ENCODE measurements at regions not wholly inside any gene's neighbourhood (a gene's known extent, or its start where the extent isn't known, plus 50 kb on each side); places are given as distances from the start of the nearest gene placed in this dataset.

DNA sequence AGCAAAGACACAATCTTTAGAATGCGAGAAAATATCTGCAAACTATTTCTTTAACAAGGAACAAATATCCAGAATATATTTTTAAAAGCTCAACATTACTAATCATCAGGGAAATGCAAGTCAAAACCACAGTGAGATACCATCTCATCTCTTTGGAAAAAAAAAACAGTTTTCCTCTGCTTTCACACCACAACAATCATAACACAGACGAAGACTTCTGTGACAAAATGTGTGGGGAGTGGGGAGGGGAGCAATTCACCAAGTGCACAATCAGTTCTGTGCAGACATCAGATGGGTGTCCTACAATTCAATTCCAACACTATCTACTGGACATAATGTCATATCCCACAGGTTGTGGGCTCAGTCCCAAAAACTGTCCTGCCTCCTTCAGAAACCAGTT lies 293.2 kb upstream of the SLC7A11 start:
- no peak for TF ChIP-seq CTCF (IDR thresholded peaks at IDR 0.05; ENCODE audit: insufficient read depth, low read length, severe bottlenecking)
- FAIRE-seq (no peak), DNase-seq (ENCODE audit: low read depth) (no peak)
- no peaks in the 10 kb centered on the region for H3K27me3 ChIP-seq (ENCODE audit: control insufficient read depth, insufficient read depth, low read length)
- H3K4me3 ChIP-seq (ENCODE audit: low read depth, low read length): no peak overlapping the region
- no peaks in the 10 kb centered on the region for H3K36me3 ChIP-seq (ENCODE audit: control insufficient read depth, insufficient read depth, low read length)

- TF ChIP-seq CTCF (IDR thresholded peaks at IDR 0.05; ENCODE audit: insufficient read depth, low read length, severe bottlenecking): peak; percentile 74
- DNase-seq (ENCODE audit: low read depth): peak; percentile 51
- Histone ChIP-seq H3K4me3 (ENCODE audit: low read depth, low read length) (no peak overlapping the region), H3K36me3 (ENCODE audit: control insufficient read depth, insufficient read depth, low read length) (no peaks in the 10 kb centered on the region), H3K27me3 (ENCODE audit: control insufficient read depth, insufficient read depth, low read length) (no peaks in the 10 kb centered on the region)
- FAIRE-seq: no peak
These were observed 280.2 kb upstream of the SLC7A11 start for GRCh38 chr4:138522366-138522765.

GRCh38 chr4:138521809-138522208 lies 279.7 kb upstream of the SLC7A11 start:
- H3K4me3 ChIP-seq (ENCODE audit: low read depth, low read length): no peak overlapping the region
- DNase-seq (ENCODE audit: low read depth): no peak
- FAIRE-seq: peak; percentile 82
- TF ChIP-seq CTCF (IDR thresholded peaks at IDR 0.05; ENCODE audit: insufficient read depth, low read length, severe bottlenecking): no peak
- no peaks in the 10 kb centered on the region for H3K36me3 ChIP-seq (ENCODE audit: control insufficient read depth, insufficient read depth, low read length)
- no peaks in the 10 kb centered on the region for H3K27me3 ChIP-seq (ENCODE audit: control insufficient read depth, insufficient read depth, low read length)

DNA sequence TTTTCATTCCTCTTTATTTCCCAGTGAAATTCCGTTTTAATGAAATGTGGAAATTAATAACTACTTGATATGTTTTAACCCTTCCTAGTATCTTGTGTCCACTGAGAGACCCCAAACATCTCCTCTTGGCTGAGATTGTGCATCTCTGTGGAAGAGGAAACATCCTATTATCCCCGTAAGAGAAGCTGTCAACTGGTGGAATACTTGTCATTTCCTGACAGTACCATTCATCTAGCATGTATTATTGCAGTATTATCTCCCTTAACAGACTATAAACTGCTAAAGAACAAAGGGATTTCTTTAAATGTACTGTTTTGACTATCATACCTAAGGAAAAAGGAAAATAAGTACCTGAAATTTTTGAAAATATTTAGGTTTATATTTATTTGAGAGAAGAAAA lies 277.3 kb upstream of the SLC7A11 start:
- no peak overlapping the region for H3K4me3 ChIP-seq (ENCODE audit: low read depth, low read length)
- no peaks in the 10 kb centered on the region for H3K36me3 ChIP-seq (ENCODE audit: control insufficient read depth, insufficient read depth, low read length)
- TF ChIP-seq CTCF (IDR thresholded peaks at IDR 0.05; ENCODE audit: insufficient read depth, low read length, severe bottlenecking): no peak
- FAIRE-seq (no peak), DNase-seq (ENCODE audit: low read depth) (no peak)
- H3K27me3 ChIP-seq (ENCODE audit: control insufficient read depth, insufficient read depth, low read length): no peaks in the 10 kb centered on the region

GRCh38 chr4:138513535-138513934 lies 271.4 kb upstream of the SLC7A11 start:
- FAIRE-seq: no peak
- Histone ChIP-seq H3K36me3 (ENCODE audit: control insufficient read depth, insufficient read depth, low read length) (no peaks in the 10 kb centered on the region), H3K4me3 (ENCODE audit: low read depth, low read length) (no peak overlapping the region), H3K27me3 (ENCODE audit: control insufficient read depth, insufficient read depth, low read length) (no peaks in the 10 kb centered on the region)
- no peak for TF ChIP-seq CTCF (IDR thresholded peaks at IDR 0.05; ENCODE audit: insufficient read depth, low read length, severe bottlenecking)
- no peak for DNase-seq (ENCODE audit: low read depth)

DNA sequence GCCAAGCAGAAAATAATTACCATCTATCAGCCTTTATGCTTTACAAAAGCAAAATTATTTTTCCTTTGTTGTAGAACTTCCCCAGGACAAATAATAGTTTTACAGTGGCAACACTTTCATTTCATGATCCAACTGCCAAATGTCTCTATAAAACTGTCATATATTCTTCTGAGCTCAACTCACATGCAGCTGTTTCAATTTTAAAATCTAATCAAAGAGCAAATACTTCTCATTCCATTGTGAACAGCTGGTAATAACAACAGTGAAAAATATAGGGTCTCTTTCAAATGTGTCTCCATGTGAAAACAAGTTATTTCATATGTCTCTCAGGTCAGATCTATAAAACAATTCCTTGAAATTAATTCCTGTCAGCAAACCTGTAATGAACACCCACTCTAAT lies 270.6 kb upstream of the SLC7A11 start:
- H3K4me3 ChIP-seq (ENCODE audit: low read depth, low read length): no peak overlapping the region
- no peak for TF ChIP-seq CTCF (IDR thresholded peaks at IDR 0.05; ENCODE audit: insufficient read depth, low read length, severe bottlenecking)
- FAIRE-seq: no peak
- DNase-seq (ENCODE audit: low read depth): no peak
- no peaks in the 10 kb centered on the region for H3K36me3 ChIP-seq (ENCODE audit: control insufficient read depth, insufficient read depth, low read length)
- H3K27me3 ChIP-seq (ENCODE audit: control insufficient read depth, insufficient read depth, low read length): no peaks in the 10 kb centered on the region
